HepG2 (cell line): ENCODE measurements at regions not wholly inside any gene's neighbourhood (a gene's known extent, or its start where the extent isn't known, plus 50 kb on each side); places are given as distances from the start of the nearest gene placed in this dataset.

Experiments used
- HDAC6 ChIP-seq: fragments of 200-600 bp; sonication (generic); IDR thresholded peaks from 2 replicates; pipeline ENCODE4 v1.7.0; 2017; ENCODE audit warnings: mild to moderate bottlenecking, antibody characterized with exemption, low read length, low read depth
- POLR2AphosphoS5 ChIP-seq: IDR thresholded peaks from 2 replicates; pipeline ENCODE4 v1.6.1; 2012; ENCODE audit warnings: low read depth, low read length
- TCF12 ChIP-seq, 2 experiments: fragments of 450-650 bp in 1 of 2; sonication (generic) in 1 of 2; formaldehyde crosslinking in 1 of 2; IDR thresholded peaks; 2 replicates each; pipeline versions ENCODE4 v1.6.1 to v1.8.0; 2017 to 2022; ENCODE audit warnings: antibody characterized with exemption in 1 of 2, mild to moderate bottlenecking in 1 of 2, missing genetic modification reagents in 1 of 2, moderate library complexity in 1 of 2
- ZNF274 ChIP-seq: sonication (generic); formaldehyde crosslinking; IDR thresholded peaks from 2 replicates; pipeline ENCODE4 v1.5.1; 2020; ENCODE audit warnings: mild to moderate bottlenecking, missing genetic modification reagents
- TF ChIP-seq, protein P1 (sequence below): sonication (generic); formaldehyde crosslinking; IDR thresholded peaks from 2 replicates; pipeline ENCODE4 v1.5.0; 2020; ENCODE audit warnings: mild to moderate bottlenecking, missing genetic modification reagents, moderate library complexity
- TF ChIP-seq, protein P2 (sequence below): sonication (generic); formaldehyde crosslinking; IDR thresholded peaks from 2 replicates; pipeline ENCODE4 v1.4.0; 2020; ENCODE audit warnings: mild to moderate bottlenecking, missing genetic modification reagents
- TF ChIP-seq, protein P3 (sequence below): sonication (generic); formaldehyde crosslinking; IDR thresholded peaks from 2 replicates; pipeline ENCODE4 v1.8.1; 2022; ENCODE audit warnings: low read depth, mild to moderate bottlenecking, missing genetic modification reagents

DNA sequence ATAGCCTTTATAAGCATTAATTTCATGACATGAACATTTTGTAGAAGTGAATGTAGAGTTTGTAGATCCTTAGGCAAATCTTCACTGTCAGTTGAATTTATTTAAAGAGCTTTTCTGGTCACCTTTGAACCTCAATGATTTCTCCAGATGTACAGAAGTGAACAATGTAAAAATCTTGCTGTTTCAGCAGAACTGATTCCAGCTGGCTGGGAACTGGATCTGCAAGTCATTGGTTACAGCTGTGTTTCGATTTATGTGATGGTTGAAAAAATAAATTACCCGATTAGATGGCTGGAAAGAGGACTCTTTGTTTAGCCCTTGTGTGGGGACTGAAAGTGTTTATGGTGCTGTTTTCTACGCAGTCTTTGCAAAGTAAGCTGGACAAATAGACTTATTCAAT lies 849.8 kb downstream of the USP25 start:
- TF ChIP-seq ZNF274 (CRISPR knock-in tag) (no peak), POLR2AphosphoS5 (no peak), HDAC6 (no peak), TCF12 (IDR thresholded peaks at IDR 0.05) (no peak), TCF12 (CRISPR knock-in tag; IDR thresholded peaks at IDR 0.05) (no peak)
- TF ChIP-seq, protein P1, sequence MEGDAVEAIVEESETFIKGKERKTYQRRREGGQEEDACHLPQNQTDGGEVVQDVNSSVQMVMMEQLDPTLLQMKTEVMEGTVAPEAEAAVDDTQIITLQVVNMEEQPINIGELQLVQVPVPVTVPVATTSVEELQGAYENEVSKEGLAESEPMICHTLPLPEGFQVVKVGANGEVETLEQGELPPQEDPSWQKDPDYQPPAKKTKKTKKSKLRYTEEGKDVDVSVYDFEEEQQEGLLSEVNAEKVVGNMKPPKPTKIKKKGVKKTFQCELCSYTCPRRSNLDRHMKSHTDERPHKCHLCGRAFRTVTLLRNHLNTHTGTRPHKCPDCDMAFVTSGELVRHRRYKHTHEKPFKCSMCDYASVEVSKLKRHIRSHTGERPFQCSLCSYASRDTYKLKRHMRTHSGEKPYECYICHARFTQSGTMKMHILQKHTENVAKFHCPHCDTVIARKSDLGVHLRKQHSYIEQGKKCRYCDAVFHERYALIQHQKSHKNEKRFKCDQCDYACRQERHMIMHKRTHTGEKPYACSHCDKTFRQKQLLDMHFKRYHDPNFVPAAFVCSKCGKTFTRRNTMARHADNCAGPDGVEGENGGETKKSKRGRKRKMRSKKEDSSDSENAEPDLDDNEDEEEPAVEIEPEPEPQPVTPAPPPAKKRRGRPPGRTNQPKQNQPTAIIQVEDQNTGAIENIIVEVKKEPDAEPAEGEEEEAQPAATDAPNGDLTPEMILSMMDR (CRISPR knock-in tag): no peak
- TF ChIP-seq, protein P2, sequence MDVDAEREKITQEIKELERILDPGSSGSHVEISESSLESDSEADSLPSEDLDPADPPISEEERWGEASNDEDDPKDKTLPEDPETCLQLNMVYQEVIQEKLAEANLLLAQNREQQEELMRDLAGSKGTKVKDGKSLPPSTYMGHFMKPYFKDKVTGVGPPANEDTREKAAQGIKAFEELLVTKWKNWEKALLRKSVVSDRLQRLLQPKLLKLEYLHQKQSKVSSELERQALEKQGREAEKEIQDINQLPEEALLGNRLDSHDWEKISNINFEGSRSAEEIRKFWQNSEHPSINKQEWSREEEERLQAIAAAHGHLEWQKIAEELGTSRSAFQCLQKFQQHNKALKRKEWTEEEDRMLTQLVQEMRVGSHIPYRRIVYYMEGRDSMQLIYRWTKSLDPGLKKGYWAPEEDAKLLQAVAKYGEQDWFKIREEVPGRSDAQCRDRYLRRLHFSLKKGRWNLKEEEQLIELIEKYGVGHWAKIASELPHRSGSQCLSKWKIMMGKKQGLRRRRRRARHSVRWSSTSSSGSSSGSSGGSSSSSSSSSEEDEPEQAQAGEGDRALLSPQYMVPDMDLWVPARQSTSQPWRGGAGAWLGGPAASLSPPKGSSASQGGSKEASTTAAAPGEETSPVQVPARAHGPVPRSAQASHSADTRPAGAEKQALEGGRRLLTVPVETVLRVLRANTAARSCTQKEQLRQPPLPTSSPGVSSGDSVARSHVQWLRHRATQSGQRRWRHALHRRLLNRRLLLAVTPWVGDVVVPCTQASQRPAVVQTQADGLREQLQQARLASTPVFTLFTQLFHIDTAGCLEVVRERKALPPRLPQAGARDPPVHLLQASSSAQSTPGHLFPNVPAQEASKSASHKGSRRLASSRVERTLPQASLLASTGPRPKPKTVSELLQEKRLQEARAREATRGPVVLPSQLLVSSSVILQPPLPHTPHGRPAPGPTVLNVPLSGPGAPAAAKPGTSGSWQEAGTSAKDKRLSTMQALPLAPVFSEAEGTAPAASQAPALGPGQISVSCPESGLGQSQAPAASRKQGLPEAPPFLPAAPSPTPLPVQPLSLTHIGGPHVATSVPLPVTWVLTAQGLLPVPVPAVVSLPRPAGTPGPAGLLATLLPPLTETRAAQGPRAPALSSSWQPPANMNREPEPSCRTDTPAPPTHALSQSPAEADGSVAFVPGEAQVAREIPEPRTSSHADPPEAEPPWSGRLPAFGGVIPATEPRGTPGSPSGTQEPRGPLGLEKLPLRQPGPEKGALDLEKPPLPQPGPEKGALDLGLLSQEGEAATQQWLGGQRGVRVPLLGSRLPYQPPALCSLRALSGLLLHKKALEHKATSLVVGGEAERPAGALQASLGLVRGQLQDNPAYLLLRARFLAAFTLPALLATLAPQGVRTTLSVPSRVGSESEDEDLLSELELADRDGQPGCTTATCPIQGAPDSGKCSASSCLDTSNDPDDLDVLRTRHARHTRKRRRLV (CRISPR knock-in tag): no peak
- TF ChIP-seq, protein P3, sequence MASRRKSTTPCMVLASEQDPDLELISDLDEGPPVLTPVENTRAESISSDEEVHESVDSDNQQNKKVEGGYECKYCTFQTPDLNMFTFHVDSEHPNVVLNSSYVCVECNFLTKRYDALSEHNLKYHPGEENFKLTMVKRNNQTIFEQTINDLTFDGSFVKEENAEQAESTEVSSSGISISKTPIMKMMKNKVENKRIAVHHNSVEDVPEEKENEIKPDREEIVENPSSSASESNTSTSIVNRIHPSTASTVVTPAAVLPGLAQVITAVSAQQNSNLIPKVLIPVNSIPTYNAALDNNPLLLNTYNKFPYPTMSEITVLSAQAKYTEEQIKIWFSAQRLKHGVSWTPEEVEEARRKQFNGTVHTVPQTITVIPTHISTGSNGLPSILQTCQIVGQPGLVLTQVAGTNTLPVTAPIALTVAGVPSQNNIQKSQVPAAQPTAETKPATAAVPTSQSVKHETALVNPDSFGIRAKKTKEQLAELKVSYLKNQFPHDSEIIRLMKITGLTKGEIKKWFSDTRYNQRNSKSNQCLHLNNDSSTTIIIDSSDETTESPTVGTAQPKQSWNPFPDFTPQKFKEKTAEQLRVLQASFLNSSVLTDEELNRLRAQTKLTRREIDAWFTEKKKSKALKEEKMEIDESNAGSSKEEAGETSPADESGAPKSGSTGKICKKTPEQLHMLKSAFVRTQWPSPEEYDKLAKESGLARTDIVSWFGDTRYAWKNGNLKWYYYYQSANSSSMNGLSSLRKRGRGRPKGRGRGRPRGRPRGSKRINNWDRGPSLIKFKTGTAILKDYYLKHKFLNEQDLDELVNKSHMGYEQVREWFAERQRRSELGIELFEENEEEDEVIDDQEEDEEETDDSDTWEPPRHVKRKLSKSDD: no peak
